ENCODE measurements at regions not wholly inside any gene's neighbourhood (a gene's known extent, or its start where the extent isn't known, plus 50 kb on each side); places are given as distances from the start of the nearest gene placed in this dataset.

GRCh38 chr10:121425623-121426022, 172.6 kb downstream of the FGFR2 start:
- TF ChIP-seq CTCF (IDR thresholded peaks at IDR 0.05; ENCODE audit: insufficient read depth, missing control alignments) = no peak
- no peak for DNase-seq (ENCODE audit: insufficient read length, low spot score)
- FAIRE-seq = no peak

- no peak for FAIRE-seq
- TF ChIP-seq CTCF (IDR thresholded peaks at IDR 0.05; ENCODE audit: insufficient read depth, missing control alignments) = no peak
- DNase-seq (ENCODE audit: insufficient read length, low spot score) = no peak
Observed at GRCh38 chr10:121426307-121426706, 171.9 kb downstream of the FGFR2 start.
